H9 (cell line): ENCODE measurements at regions not wholly inside any gene's neighbourhood (a gene's known extent, or its start where the extent isn't known, plus 50 kb on each side); places are given as distances from the start of the nearest gene placed in this dataset.

ENCODE experiments used
- DNase-seq: peaks from one replicate; pipeline ENCODE4 v3.0.0-alpha.2; 2017
- H2AFZ ChIP-seq: one replicate; pipeline ENCODE4 v1.6.1; 2013; ENCODE audit warnings: mild to moderate bottlenecking, low read length, control low read depth, moderate library complexity
- H2AK5ac ChIP-seq: 2 replicates; pipeline ENCODE4 v1.6.1; 2013; ENCODE audit warnings: low read length, control low read depth, mixed read lengths; ENCODE audit not compliant: insufficient read length
- H2BK120ac ChIP-seq: one replicate; pipeline ENCODE4 v1.6.1; 2013; ENCODE audit warnings: low read depth, mild to moderate bottlenecking, low read length, control low read depth, inconsistent platforms; ENCODE audit not compliant: poor library complexity, severe bottlenecking
- H2BK12ac ChIP-seq: 2 replicates; pipeline ENCODE4 v1.6.1; 2013; ENCODE audit warnings: low read length, control low read depth, mixed read lengths, low read depth; ENCODE audit not compliant: insufficient read length
- H2BK15ac ChIP-seq: 2 replicates; pipeline ENCODE4 v1.6.1; 2013; ENCODE audit warnings: low read depth, low read length, control low read depth
- H2BK20ac ChIP-seq: one replicate; pipeline ENCODE4 v1.6.1; 2013; ENCODE audit warnings: low read depth, mild to moderate bottlenecking, low read length, control low read depth, inconsistent platforms; ENCODE audit not compliant: poor library complexity, severe bottlenecking
- H2BK5ac ChIP-seq: 2 replicates; pipeline ENCODE4 v1.6.1; 2013; ENCODE audit warnings: low read length, control low read depth, mixed read lengths; ENCODE audit not compliant: insufficient read length
- H3K14ac ChIP-seq: 2 replicates; pipeline ENCODE4 v1.6.1; 2013; ENCODE audit warnings: low read length, control low read depth; ENCODE audit not compliant: insufficient read depth
- H3K18ac ChIP-seq: 2 replicates; pipeline ENCODE4 v1.6.1; 2013; ENCODE audit warnings: low read depth, mild to moderate bottlenecking, mixed read lengths, low read length, control low read depth; ENCODE audit not compliant: insufficient read length
- H3K23ac ChIP-seq: 2 replicates; pipeline ENCODE4 v1.6.1; 2013; ENCODE audit warnings: low read length, control low read depth, mixed read lengths, low read depth; ENCODE audit not compliant: insufficient read length
- H3K23me2 ChIP-seq: 2 replicates; pipeline ENCODE4 v1.6.1; 2013; ENCODE audit warnings: low read depth, mild to moderate bottlenecking, mixed read lengths, low read length, control low read depth; ENCODE audit not compliant: insufficient read length, poor library complexity, severe bottlenecking
- H3K27ac ChIP-seq: 2 replicates; pipeline ENCODE4 v1.5.1; 2013; ENCODE audit warnings: low read length, control low read depth, mixed read lengths, low read depth; ENCODE audit not compliant: insufficient read length
- H3K27me3 ChIP-seq: 2 replicates; pipeline ENCODE4 v1.6.1; 2013; ENCODE audit warnings: low read length, control low read depth, inconsistent platforms; ENCODE audit not compliant: insufficient read depth
- H3K4ac ChIP-seq: 2 replicates; pipeline ENCODE4 v1.6.1; 2013; ENCODE audit warnings: low read depth, mild to moderate bottlenecking, control low read depth, inconsistent platforms, low read length, moderate library complexity
- H3K4me1 ChIP-seq: 2 replicates; pipeline ENCODE4 v1.6.1; 2013; ENCODE audit warnings: low read length, control low read depth, inconsistent platforms; ENCODE audit not compliant: insufficient read depth
- H3K4me2 ChIP-seq: 2 replicates; pipeline ENCODE4 v1.6.1; 2013; ENCODE audit warnings: low read length, control low read depth, mixed read lengths; ENCODE audit not compliant: insufficient read length, insufficient read depth
- H3K56ac ChIP-seq: 2 replicates; pipeline ENCODE4 v1.6.1; 2013; ENCODE audit warnings: low read depth, mild to moderate bottlenecking, mixed read lengths, low read length, control low read depth; ENCODE audit not compliant: insufficient read length
- H3K79me1 ChIP-seq: 2 replicates; pipeline ENCODE4 v1.6.1; 2013; ENCODE audit warnings: low read depth, mild to moderate bottlenecking, moderate library complexity, low read length, control low read depth, inconsistent platforms; ENCODE audit not compliant: insufficient read depth, poor library complexity, severe bottlenecking
- H3K79me2 ChIP-seq: 2 replicates; pipeline ENCODE4 v1.6.1; 2013; ENCODE audit warnings: low read length, control low read depth, inconsistent platforms; ENCODE audit not compliant: insufficient read depth
- H3K9ac ChIP-seq: 2 replicates; pipeline ENCODE4 v1.6.1; 2013; ENCODE audit warnings: low read length, control low read depth, mixed read lengths; ENCODE audit not compliant: insufficient read length; ENCODE audit errors: extremely low read depth
- H3K9me3 ChIP-seq: one replicate; pipeline ENCODE4 v1.6.1; 2013; ENCODE audit warnings: low read depth, low read length, inconsistent platforms; ENCODE audit not compliant: control insufficient read depth
- H3T11ph ChIP-seq: one replicate; pipeline ENCODE4 v1.6.1; 2013; ENCODE audit warnings: mild to moderate bottlenecking, low read length, control low read depth, inconsistent platforms
- H4K20me1 ChIP-seq: one replicate; pipeline ENCODE4 v1.6.1; 2013; ENCODE audit not compliant: control insufficient read depth, insufficient read length, insufficient read depth
- H4K5ac ChIP-seq: 2 replicates; pipeline ENCODE4 v1.6.1; 2013; ENCODE audit warnings: low read depth, mild to moderate bottlenecking, mixed read lengths, low read length, control low read depth; ENCODE audit not compliant: insufficient read length
- H4K8ac ChIP-seq: replicated peaks from 2 replicates; pipeline ENCODE4 v1.6.1; 2013; ENCODE audit warnings: low read length, control low read depth, mixed read lengths, low read depth; ENCODE audit not compliant: insufficient read length
- H4K91ac ChIP-seq: 2 replicates; pipeline ENCODE4 v1.6.1; 2013; ENCODE audit warnings: low read depth, mild to moderate bottlenecking, moderate library complexity, mixed read lengths, low read length, control low read depth; ENCODE audit not compliant: insufficient read length
- H3K27ac Mint-ChIP-seq, 3 experiments: 2 replicates in 2 of 3; 3 replicates in 1 of 3; pipeline ENCODE4 v1.8.0; 2020 to 2021; ENCODE audit warnings: mixed read lengths in 3 of 3, mild to moderate bottlenecking in 1 of 3, moderate library complexity in 1 of 3
- H3K27me3 Mint-ChIP-seq: 2 replicates; pipeline ENCODE4 v1.8.0; 2021; ENCODE audit warnings: low read depth, mild to moderate bottlenecking, moderate library complexity, mixed read lengths
- H3K36me3 Mint-ChIP-seq, 3 experiments: 2 replicates in 2 of 3; 3 replicates in 1 of 3; pipeline ENCODE4 v1.8.0; 2020 to 2021; ENCODE audit warnings: low read depth in 3 of 3, mixed read lengths in 3 of 3; ENCODE audit not compliant: insufficient read depth in 1 of 3
- H3K4me1 Mint-ChIP-seq, 2 experiments: 2 replicates each; pipeline ENCODE4 v1.8.0; 2020; ENCODE audit warnings: mixed read lengths in 2 of 2
- H3K4me3 Mint-ChIP-seq, 2 experiments: 2 replicates in 1 of 2; 3 replicates in 1 of 2; pipeline ENCODE4 v1.8.0; 2020 to 2021; ENCODE audit warnings: mild to moderate bottlenecking in 2 of 2, mixed read lengths in 2 of 2, moderate library complexity in 1 of 2
- H3K9me3 Mint-ChIP-seq, 2 experiments: 2 replicates in 1 of 2; 3 replicates in 1 of 2; pipeline ENCODE4 v1.8.0; 2020; ENCODE audit warnings: mild to moderate bottlenecking in 2 of 2, mixed read lengths in 2 of 2, moderate library complexity in 1 of 2
- WGBS: extraction: QIAGEN DNeasy Blood & Tissue Kit; methylation state at CpG from one replicate; pipeline ENCODE4 v1.1.7; 2013; ENCODE audit warnings: missing lambda C conversion rate, low lambda C conversion rate, mixed read lengths; ENCODE audit not compliant: insufficient read length; ENCODE audit errors: extremely low coverage; 5-methylcytosine and 5-hydroxymethylcytosine counted together
- TF ChIP-seq, protein P1 (sequence below): fragments of 200-600 bp; sonication (generic); conservative IDR thresholded peaks from 3 replicates; pipeline ENCODE4 v1.8.0; 2021; ENCODE audit warnings: antibody characterized with exemption, mild to moderate bottlenecking

DNA sequence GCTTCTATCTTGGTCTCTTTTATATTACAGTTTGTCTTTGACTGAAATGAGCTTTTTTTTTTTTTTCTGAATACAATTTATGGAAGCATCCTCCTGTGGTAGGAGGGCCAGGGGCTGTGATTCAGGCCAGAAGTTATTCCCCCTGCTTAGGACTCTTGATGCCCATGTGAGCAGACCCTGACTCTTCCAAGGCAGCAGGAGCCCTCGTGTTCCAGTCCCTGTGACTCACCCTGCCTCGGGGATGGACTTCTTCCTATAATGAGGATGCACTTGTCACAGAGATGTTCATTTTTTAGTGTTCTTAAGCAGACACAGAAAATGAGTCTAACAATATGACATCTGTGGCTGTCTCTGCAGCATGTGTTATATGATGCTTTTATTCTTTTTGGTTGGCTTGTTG is 1293.7 kb upstream of the AUTS2 start:
- no peak for DNase-seq
- H3K27me3 Mint-ChIP-seq = no peaks in the 10 kb centered on the region; the same call in 1 of the 2 replicates
- H3K23ac ChIP-seq = no peak overlapping the region
- H2BK120ac ChIP-seq = no peak overlapping the region
- no peak overlapping the region for H2BK20ac ChIP-seq
- no peaks in the 10 kb centered on the region for H3K4me1 ChIP-seq
- no peaks in the 10 kb centered on the region for H3K79me1 ChIP-seq
- H3K23me2 ChIP-seq = no peaks in the 10 kb centered on the region
- no peaks in the 10 kb centered on the region for H4K20me1 ChIP-seq
- no peak overlapping the region for H4K5ac ChIP-seq
- H3K56ac ChIP-seq = no peak overlapping the region
- H3K14ac ChIP-seq = no peak overlapping the region
- no peak overlapping the region for H3K9ac ChIP-seq
- H3K4me2 ChIP-seq = no peak overlapping the region
- H4K91ac ChIP-seq = no peak overlapping the region
- H2AFZ ChIP-seq = no peak overlapping the region
- no peak overlapping the region for H3K27ac ChIP-seq
- H3K4ac ChIP-seq = no peak overlapping the region
- H2AK5ac ChIP-seq = no peak overlapping the region
- no peak overlapping the region for H2BK5ac ChIP-seq
- H3K4me3 Mint-ChIP-seq = no peak overlapping the region
- no peak overlapping the region for H4K8ac ChIP-seq
- H3K9me3 Mint-ChIP-seq = peaks cover 0 to 4% of the 10 kb centered on the region in 2 experiments; a peak in 3 of 5 replicates
- H3K79me2 ChIP-seq = no peaks in the 10 kb centered on the region
- WGBS = no CpG with 5 or more reads among the region's 2 CpGs
- H3T11ph ChIP-seq = no peak overlapping the region
- peaks cover 0 to 5% of the 10 kb centered on the region in 2 experiments; a peak in 2 of 4 replicates for H3K4me1 Mint-ChIP-seq
- no peaks in the 10 kb centered on the region for H3K27me3 ChIP-seq
- no peak overlapping the region for H3K18ac ChIP-seq
- H3K9me3 ChIP-seq = no peaks in the 10 kb centered on the region
- no peak overlapping the region for H2BK15ac ChIP-seq
- TF ChIP-seq, protein P1, sequence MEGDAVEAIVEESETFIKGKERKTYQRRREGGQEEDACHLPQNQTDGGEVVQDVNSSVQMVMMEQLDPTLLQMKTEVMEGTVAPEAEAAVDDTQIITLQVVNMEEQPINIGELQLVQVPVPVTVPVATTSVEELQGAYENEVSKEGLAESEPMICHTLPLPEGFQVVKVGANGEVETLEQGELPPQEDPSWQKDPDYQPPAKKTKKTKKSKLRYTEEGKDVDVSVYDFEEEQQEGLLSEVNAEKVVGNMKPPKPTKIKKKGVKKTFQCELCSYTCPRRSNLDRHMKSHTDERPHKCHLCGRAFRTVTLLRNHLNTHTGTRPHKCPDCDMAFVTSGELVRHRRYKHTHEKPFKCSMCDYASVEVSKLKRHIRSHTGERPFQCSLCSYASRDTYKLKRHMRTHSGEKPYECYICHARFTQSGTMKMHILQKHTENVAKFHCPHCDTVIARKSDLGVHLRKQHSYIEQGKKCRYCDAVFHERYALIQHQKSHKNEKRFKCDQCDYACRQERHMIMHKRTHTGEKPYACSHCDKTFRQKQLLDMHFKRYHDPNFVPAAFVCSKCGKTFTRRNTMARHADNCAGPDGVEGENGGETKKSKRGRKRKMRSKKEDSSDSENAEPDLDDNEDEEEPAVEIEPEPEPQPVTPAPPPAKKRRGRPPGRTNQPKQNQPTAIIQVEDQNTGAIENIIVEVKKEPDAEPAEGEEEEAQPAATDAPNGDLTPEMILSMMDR = no peak
- H3K36me3 Mint-ChIP-seq = peaks cover 0 to 4% (median 0%) of the 10 kb centered on the region in 3 experiments; a peak in 1 of 7 replicates
- H2BK12ac ChIP-seq = no peak overlapping the region
- H3K27ac Mint-ChIP-seq = no peak overlapping the region
